ENCODE measurements at regions not wholly inside any gene's neighbourhood (a gene's known extent, or its start where the extent isn't known, plus 50 kb on each side); places are given as distances from the start of the nearest gene placed in this dataset.
A peak's percentile ranks its signal among the peaks of the same experiment; 100 is the strongest.

- Histone ChIP-seq H3K4me3 (no peak overlapping the region), H3K27ac (no peak overlapping the region), H3K36me3 (no peaks in the 10 kb centered on the region), H3K27me3 (no peaks in the 10 kb centered on the region), H3K4me1 (no peaks in the 10 kb centered on the region), H3K9me3 (no peaks in the 10 kb centered on the region)
- TF ChIP-seq EP300 (IDR thresholded peaks at IDR 0.05) (no peak), POLR2A (IDR thresholded peaks at IDR 0.05) (no peak), POLR2AphosphoS5 (IDR thresholded peaks at IDR 0.05) (no peak)
- TF ChIP-seq, protein P1, sequence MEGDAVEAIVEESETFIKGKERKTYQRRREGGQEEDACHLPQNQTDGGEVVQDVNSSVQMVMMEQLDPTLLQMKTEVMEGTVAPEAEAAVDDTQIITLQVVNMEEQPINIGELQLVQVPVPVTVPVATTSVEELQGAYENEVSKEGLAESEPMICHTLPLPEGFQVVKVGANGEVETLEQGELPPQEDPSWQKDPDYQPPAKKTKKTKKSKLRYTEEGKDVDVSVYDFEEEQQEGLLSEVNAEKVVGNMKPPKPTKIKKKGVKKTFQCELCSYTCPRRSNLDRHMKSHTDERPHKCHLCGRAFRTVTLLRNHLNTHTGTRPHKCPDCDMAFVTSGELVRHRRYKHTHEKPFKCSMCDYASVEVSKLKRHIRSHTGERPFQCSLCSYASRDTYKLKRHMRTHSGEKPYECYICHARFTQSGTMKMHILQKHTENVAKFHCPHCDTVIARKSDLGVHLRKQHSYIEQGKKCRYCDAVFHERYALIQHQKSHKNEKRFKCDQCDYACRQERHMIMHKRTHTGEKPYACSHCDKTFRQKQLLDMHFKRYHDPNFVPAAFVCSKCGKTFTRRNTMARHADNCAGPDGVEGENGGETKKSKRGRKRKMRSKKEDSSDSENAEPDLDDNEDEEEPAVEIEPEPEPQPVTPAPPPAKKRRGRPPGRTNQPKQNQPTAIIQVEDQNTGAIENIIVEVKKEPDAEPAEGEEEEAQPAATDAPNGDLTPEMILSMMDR (IDR thresholded peaks at IDR 0.05): no peak
- intact Hi-C loops (cut with DNase I; ENCODE audit: low total_unique reads): no loop called here
- WGBS, 5 donors: 81 to 87% (median 86%) methylated on average over 5 of the region's 5 CpGs
- DNase-seq: no peak
Measured at GRCh38 chr2:6249557-6249956, 557.4 kb downstream of the SOX11 start.

GRCh38 chr2:6254441-6254840 lies 562.3 kb downstream of the SOX11 start:
- WGBS, 5 donors: 22 to 73% (median 24%) methylated on average over 2 of the region's 2 CpGs
- Histone ChIP-seq H3K4me1 (no peaks in the 10 kb centered on the region), H3K36me3 (no peaks in the 10 kb centered on the region), H3K4me3 (no peak overlapping the region), H3K9me3 (no peaks in the 10 kb centered on the region), H3K27ac (no peak overlapping the region), H3K27me3 (no peaks in the 10 kb centered on the region)
- intact Hi-C loops (cut with DNase I; ENCODE audit: low total_unique reads): no loop called here
- DNase-seq: peak in 1 of 2 donors; percentile 35
- TF ChIP-seq POLR2A (IDR thresholded peaks at IDR 0.05) (no peak), POLR2AphosphoS5 (IDR thresholded peaks at IDR 0.05) (no peak), EP300 (IDR thresholded peaks at IDR 0.05) (no peak)
- TF ChIP-seq, protein P1 (IDR thresholded peaks at IDR 0.05): no peak

DNA sequence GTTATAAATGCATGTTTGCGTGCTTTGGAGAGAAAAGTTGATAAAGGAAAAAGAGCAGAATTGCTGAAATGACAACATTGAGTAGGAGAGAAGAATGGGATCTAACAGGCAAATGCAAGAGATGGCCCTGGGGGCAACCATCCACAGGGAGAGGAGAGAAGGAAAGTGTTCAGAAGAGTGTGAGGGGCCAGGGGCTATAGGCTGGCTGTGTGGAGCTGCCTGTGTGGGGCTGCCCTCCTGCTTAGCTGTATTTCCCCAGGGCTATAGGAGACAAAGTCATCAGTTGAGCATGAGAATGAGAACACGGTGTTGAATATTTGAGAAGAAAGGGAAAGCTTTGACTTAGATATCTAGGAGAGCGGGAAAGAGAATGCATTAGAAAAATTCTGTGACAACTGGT lies 572.0 kb downstream of the SOX11 start:
- intact Hi-C loops (cut with DNase I; ENCODE audit: low total_unique reads): no loop called here
- no peak overlapping the region for H3K4me3 ChIP-seq
- WGBS, 5 donors: 84 to 95% (median 94%) methylated on average over 3 of the region's 3 CpGs
- no peaks in the 10 kb centered on the region for H3K36me3 ChIP-seq
- H3K27ac ChIP-seq: no peak overlapping the region
- no peaks in the 10 kb centered on the region for H3K27me3 ChIP-seq
- TF ChIP-seq POLR2A (IDR thresholded peaks at IDR 0.05): no peak
- no peak for TF ChIP-seq EP300 (IDR thresholded peaks at IDR 0.05)
- TF ChIP-seq, protein P1 (IDR thresholded peaks at IDR 0.05): no peak
- no peak for TF ChIP-seq POLR2AphosphoS5 (IDR thresholded peaks at IDR 0.05)
- peaks cover 0 to 4% (median 0%) of the 10 kb centered on the region in 4 donors for H3K9me3 ChIP-seq
- no peak for DNase-seq
- H3K4me1 ChIP-seq: no peaks in the 10 kb centered on the region

- 81 to 92% (median 87%) methylated on average over 5 of the region's 5 CpGs for WGBS, 5 donors
- no peak overlapping the region for H3K4me3 ChIP-seq
- TF ChIP-seq EP300 (IDR thresholded peaks at IDR 0.05) (no peak), POLR2AphosphoS5 (IDR thresholded peaks at IDR 0.05) (no peak), POLR2A (IDR thresholded peaks at IDR 0.05) (no peak)
- TF ChIP-seq, protein P1 (IDR thresholded peaks at IDR 0.05): no peak
- H3K9me3 ChIP-seq: no peaks in the 10 kb centered on the region
- H3K4me1 ChIP-seq: no peaks in the 10 kb centered on the region
- no peak for DNase-seq
- intact Hi-C loops (cut with DNase I; ENCODE audit: low total_unique reads): no loop called here
- H3K27me3 ChIP-seq: no peaks in the 10 kb centered on the region
- no peaks in the 10 kb centered on the region for H3K36me3 ChIP-seq
- no peak overlapping the region for H3K27ac ChIP-seq
Measured at GRCh38 chr2:6281524-6281923, 584.2 kb downstream of the CMPK2 start.
